ENCODE measurements at regions not wholly inside any gene's neighbourhood (a gene's known extent, or its start where the extent isn't known, plus 50 kb on each side); places are given as distances from the start of the nearest gene placed in this dataset.

GRCh38 chr2:190827720-190828119 is 52.9 kb upstream of the GLS start:
- TF ChIP-seq, protein P1, sequence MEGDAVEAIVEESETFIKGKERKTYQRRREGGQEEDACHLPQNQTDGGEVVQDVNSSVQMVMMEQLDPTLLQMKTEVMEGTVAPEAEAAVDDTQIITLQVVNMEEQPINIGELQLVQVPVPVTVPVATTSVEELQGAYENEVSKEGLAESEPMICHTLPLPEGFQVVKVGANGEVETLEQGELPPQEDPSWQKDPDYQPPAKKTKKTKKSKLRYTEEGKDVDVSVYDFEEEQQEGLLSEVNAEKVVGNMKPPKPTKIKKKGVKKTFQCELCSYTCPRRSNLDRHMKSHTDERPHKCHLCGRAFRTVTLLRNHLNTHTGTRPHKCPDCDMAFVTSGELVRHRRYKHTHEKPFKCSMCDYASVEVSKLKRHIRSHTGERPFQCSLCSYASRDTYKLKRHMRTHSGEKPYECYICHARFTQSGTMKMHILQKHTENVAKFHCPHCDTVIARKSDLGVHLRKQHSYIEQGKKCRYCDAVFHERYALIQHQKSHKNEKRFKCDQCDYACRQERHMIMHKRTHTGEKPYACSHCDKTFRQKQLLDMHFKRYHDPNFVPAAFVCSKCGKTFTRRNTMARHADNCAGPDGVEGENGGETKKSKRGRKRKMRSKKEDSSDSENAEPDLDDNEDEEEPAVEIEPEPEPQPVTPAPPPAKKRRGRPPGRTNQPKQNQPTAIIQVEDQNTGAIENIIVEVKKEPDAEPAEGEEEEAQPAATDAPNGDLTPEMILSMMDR (IDR thresholded peaks at IDR 0.05; ENCODE audit: extremely low read depth in 1 of 2, insufficient read depth in 1 of 2, low read depth in 1 of 2, low read length in 2 of 2): no peak
- TF ChIP-seq EZH2 (IDR thresholded peaks at IDR 0.05; ENCODE audit: borderline replicate concordance, low read depth, low read length, severe bottlenecking): no peak
- TF ChIP-seq POLR2A (IDR thresholded peaks at IDR 0.05; ENCODE audit: low read depth, low read length): no peak
- TF ChIP-seq POLR2AphosphoS5 (IDR thresholded peaks at IDR 0.05; ENCODE audit: insufficient read depth, low read depth, low read length): no peak
- TF ChIP-seq, protein P2, sequence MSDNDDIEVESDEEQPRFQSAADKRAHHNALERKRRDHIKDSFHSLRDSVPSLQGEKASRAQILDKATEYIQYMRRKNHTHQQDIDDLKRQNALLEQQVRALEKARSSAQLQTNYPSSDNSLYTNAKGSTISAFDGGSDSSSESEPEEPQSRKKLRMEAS (IDR thresholded peaks at IDR 0.05; ENCODE audit: insufficient read depth, insufficient read length): no peak
- no peak for TF ChIP-seq JUN (IDR thresholded peaks at IDR 0.05; ENCODE audit: borderline replicate concordance, insufficient read depth, insufficient read length, low read depth)
- TF ChIP-seq MYC (IDR thresholded peaks at IDR 0.05; ENCODE audit: low read depth, low read length): no peak
- TF ChIP-seq GATA2 (IDR thresholded peaks at IDR 0.05; ENCODE audit: insufficient read depth, insufficient read length, low read depth, low read length): no peak
